ENCODE measurements at regions not wholly inside any gene's neighbourhood (a gene's known extent, or its start where the extent isn't known, plus 50 kb on each side); places are given as distances from the start of the nearest gene placed in this dataset.

DNA sequence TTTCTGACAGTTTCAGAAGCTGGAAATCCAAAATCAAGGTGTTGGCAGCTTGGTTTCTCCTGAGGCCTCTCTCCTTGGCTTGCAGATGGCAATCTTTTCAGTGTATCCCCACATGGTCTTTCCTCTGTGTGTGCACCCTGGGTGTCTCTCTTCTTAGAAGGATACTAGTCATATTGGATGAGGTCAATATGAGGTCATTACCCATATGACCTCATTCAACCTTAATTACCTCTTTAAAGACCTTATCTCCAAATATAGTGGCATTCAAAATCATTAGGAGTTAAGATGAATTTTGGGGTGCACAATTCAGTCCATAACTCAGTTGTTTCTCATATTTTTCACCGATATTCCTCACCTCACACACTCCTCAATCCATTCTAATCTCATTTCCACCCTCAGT is 92.4 kb upstream of the TGM3 start:
- no peaks in the 10 kb centered on the region for H3K4me1 ChIP-seq (ENCODE audit: control insufficient read depth, insufficient read depth, low read length)
- no peaks in the 10 kb centered on the region for H3K9me3 ChIP-seq (ENCODE audit: control insufficient read depth, insufficient read depth, low read length)
- H3K27ac ChIP-seq (ENCODE audit: low read length), result no peak overlapping the region
- no peaks in the 10 kb centered on the region for H3K36me3 ChIP-seq (ENCODE audit: control insufficient read depth, insufficient read depth, low read length)
- no peak for DNase-seq (ENCODE audit: low read depth, low spot score)
- WGBS (ENCODE audit: insufficient coverage, insufficient read length), result 100% methylated on average over 1 of the region's 1 CpG
- H3K27me3 ChIP-seq (ENCODE audit: control insufficient read depth, insufficient read depth, low read length), result no peaks in the 10 kb centered on the region
- H3K4me3 ChIP-seq (ENCODE audit: low read length), result no peak overlapping the region

DNA sequence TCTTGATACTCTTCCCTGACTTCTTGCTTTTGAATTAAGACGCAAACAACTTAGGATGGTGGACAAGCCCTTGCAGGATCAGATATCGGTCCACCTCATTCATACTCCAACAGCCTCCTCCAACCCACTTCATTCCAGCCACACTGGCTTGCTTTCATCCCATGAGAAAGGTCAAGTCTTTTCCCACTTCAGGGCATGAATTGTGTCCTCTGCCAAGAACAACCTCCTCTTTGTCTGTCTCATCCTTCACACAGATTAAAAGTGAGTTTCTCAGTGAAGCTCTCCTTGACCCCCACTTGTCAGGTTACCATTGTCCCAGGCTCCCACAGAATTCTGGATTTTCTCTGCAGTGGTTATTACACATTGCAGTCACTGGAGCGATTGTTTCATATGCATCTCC is 91.8 kb upstream of the TGM3 start:
- Histone ChIP-seq H3K36me3 (ENCODE audit: control insufficient read depth, insufficient read depth, low read length) (no peaks in the 10 kb centered on the region), H3K4me3 (ENCODE audit: low read length) (no peak overlapping the region), H3K9me3 (ENCODE audit: control insufficient read depth, insufficient read depth, low read length) (no peaks in the 10 kb centered on the region), H3K27ac (ENCODE audit: low read length) (no peak overlapping the region), H3K4me1 (ENCODE audit: control insufficient read depth, insufficient read depth, low read length) (no peaks in the 10 kb centered on the region), H3K27me3 (ENCODE audit: control insufficient read depth, insufficient read depth, low read length) (no peaks in the 10 kb centered on the region)
- no CpG with 5 or more reads among the region's 3 CpGs for WGBS (ENCODE audit: insufficient coverage, insufficient read length)
- no peak for DNase-seq (ENCODE audit: low read depth, low spot score)

DNA sequence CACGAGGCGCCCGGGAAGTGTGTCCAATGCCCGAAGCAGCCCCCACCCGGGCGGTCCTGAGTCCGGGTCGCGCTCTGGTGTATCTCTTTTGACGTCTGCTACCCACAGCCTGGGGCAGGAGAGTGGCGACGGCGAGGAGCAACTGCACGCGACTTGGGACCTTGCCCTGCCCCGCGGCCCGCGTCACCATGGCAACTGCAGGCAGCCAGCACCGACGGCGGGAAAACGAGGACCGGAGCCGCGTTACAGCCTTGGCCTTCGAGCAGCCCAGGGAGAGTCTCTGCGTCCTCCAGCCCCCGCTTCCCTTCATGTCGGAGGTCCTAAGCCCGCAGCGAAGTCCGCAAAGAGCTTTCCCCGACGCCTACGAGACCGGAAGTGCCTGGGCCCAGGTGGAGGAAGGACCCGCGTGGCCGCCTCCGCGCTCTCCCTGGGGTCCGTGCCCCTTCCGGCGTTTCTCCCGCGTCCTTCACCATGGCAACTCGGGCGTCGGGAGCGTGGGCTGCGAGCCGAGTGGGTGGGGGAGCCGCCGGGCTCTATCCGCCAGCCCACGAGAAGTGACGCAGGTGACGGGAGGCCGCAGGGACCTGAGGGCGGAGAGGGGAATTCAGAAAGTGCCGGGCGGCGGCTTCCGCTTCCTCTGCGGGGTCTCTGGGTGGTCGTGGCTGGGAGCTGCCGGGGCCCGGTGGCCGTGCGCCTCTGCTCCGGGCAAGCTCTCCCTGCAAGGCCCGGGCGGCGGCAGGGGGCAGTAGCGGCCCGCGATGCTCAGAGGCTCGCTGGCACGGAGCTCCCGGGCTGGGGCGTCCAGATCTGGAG is 88.6 kb upstream of the TGM3 start:
- peak overlapping the region; percentile 67; the same call in 1 of the 2 replicates for H3K4me3 ChIP-seq (ENCODE audit: low read length)
- no peak overlapping the region for H3K27ac ChIP-seq (ENCODE audit: low read length)
- H3K4me1 ChIP-seq (ENCODE audit: control insufficient read depth, insufficient read depth, low read length), result no peaks in the 10 kb centered on the region
- no peaks in the 10 kb centered on the region for H3K36me3 ChIP-seq (ENCODE audit: control insufficient read depth, insufficient read depth, low read length)
- WGBS (ENCODE audit: insufficient coverage, insufficient read length), result no CpG with 5 or more reads among the region's 82 CpGs
- H3K27me3 ChIP-seq (ENCODE audit: control insufficient read depth, insufficient read depth, low read length), result no peaks in the 10 kb centered on the region
- peak; percentile 41 for DNase-seq (ENCODE audit: low read depth, low spot score)
- no peaks in the 10 kb centered on the region for H3K9me3 ChIP-seq (ENCODE audit: control insufficient read depth, insufficient read depth, low read length)

DNA sequence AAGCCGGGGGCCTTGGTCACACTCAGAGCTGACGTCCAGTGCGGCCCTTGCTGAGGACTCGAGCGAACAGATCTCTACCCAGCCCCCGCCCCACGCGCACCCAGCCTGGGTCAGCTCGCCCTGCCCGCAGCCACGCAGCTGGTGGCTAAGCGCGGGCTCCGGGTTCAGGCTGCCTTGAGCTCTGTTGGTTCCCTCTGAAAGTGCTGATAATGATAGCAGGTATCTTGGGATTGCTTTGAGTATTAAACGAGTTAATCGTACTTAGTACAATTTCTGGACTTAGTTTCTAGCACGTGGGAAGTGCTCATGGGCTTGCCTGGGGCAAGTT is 88.1 kb upstream of the TGM3 start:
- Histone ChIP-seq H3K4me3 (ENCODE audit: low read length) (peak overlapping the region; percentile 67; the same call in 1 of the 2 replicates), H3K4me1 (ENCODE audit: control insufficient read depth, insufficient read depth, low read length) (no peaks in the 10 kb centered on the region), H3K27ac (ENCODE audit: low read length) (no peak overlapping the region), H3K9me3 (ENCODE audit: control insufficient read depth, insufficient read depth, low read length) (no peaks in the 10 kb centered on the region), H3K36me3 (ENCODE audit: control insufficient read depth, insufficient read depth, low read length) (no peaks in the 10 kb centered on the region), H3K27me3 (ENCODE audit: control insufficient read depth, insufficient read depth, low read length) (no peaks in the 10 kb centered on the region)
- no peak for DNase-seq (ENCODE audit: low read depth, low spot score)
- no CpG with 5 or more reads among the region's 17 CpGs for WGBS (ENCODE audit: insufficient coverage, insufficient read length)

DNA sequence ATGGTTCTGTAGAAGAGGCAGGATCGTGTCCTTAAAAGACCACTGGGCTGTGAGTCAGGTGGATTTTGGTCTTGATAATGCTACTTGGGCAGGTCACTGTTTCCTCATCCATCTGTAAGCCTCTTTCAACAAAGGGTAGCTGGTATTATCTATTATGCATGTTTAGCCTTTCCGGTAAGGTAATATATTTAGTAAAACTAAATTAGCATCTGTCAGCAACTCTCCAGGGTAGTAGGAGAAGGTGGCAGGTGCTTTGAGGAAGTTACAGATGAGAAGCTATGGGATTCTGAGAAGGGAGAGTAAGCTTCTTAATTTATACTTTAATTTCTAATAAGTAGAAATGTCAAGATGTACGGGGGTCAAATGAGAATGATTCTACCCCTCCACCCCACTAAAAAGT is 86.9 kb upstream of the TGM3 start:
- Histone ChIP-seq H3K4me3 (ENCODE audit: low read length) (no peak overlapping the region), H3K9me3 (ENCODE audit: control insufficient read depth, insufficient read depth, low read length) (no peaks in the 10 kb centered on the region), H3K4me1 (ENCODE audit: control insufficient read depth, insufficient read depth, low read length) (no peaks in the 10 kb centered on the region), H3K36me3 (ENCODE audit: control insufficient read depth, insufficient read depth, low read length) (no peaks in the 10 kb centered on the region), H3K27ac (ENCODE audit: low read length) (no peak overlapping the region), H3K27me3 (ENCODE audit: control insufficient read depth, insufficient read depth, low read length) (no peaks in the 10 kb centered on the region)
- WGBS (ENCODE audit: insufficient coverage, insufficient read length), result no CpG with 5 or more reads among the region's 3 CpGs
- DNase-seq (ENCODE audit: low read depth, low spot score), result no peak

DNA sequence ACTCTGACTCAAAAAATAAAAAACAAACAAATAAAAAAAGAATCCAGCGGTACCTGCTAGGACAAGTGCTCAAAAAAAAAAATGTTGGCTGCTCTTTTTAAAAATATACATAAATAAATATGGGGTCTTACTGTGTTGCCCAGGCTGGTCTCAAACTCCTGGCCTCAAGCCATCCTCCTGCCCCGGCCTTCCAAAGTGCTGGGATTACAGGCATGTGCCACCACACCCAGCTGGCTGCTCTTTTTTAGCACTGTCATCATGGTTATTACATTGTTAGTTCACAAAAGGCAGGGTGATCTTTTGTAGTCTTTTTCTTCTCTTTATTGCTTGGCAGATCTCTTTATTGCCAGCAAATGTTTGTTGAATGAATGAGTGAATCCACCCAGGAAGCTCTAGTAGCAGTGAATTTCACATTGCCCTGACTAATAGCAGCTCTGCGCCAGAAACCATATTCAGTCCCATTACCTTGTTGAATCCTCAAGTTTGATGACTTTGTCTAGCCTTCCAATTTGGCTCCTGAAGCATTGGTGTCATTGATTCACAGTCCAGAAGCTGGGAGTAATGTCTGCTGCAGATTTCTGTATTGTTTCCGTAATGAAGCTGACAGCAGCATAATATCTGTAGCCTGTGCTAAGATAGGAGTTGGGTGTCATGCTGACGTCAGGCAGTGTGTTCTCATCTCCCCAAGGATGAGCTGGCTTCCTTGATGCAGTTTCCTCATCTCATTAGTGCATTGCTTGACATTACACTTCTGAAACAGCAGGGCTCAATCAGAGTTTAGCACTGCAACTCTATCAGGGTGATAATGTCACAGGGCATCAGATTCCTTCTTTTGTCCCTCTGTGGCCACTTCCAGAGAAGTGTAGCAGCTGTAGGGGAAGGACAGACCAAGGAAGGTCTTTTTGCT is 84.9 kb upstream of the TGM3 start:
- H3K4me3 ChIP-seq (ENCODE audit: low read length), result no peak overlapping the region
- H3K27ac ChIP-seq (ENCODE audit: low read length), result no peak overlapping the region
- H3K36me3 ChIP-seq (ENCODE audit: control insufficient read depth, insufficient read depth, low read length), result no peaks in the 10 kb centered on the region
- H3K27me3 ChIP-seq (ENCODE audit: control insufficient read depth, insufficient read depth, low read length), result no peaks in the 10 kb centered on the region
- no CpG with 5 or more reads among the region's 5 CpGs for WGBS (ENCODE audit: insufficient coverage, insufficient read length)
- H3K9me3 ChIP-seq (ENCODE audit: control insufficient read depth, insufficient read depth, low read length), result no peaks in the 10 kb centered on the region
- no peaks in the 10 kb centered on the region for H3K4me1 ChIP-seq (ENCODE audit: control insufficient read depth, insufficient read depth, low read length)
- DNase-seq (ENCODE audit: low read depth, low spot score), result no peak

DNA sequence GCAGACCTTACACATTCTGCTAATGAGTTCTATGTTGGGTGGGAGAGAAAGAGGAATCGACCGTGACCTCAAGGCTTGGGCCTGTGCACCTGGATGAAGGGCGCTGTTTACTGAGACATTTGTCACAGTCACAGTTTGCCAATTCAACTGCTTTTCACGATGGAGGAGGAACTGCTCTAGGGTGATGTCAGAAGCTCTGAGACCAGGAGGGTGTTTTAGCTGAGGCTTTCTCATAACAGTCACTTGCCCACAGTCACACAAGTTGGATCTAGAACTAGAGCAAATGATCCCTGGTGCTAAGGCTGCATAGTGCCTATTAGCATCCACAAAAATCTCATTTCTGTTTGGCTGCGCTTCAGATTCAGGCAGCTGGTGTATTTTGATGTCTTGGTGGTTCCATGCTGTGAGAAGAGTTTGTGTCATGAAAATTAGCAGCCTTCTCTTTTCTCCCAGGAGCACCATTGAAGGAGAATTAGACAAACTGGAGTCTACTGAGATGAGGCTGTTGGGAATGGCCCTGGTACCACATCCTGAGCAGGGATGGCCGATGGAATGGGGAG is 83.3 kb upstream of the TGM3 start:
- Histone ChIP-seq H3K36me3 (ENCODE audit: control insufficient read depth, insufficient read depth, low read length) (no peaks in the 10 kb centered on the region), H3K4me1 (ENCODE audit: control insufficient read depth, insufficient read depth, low read length) (no peaks in the 10 kb centered on the region), H3K4me3 (ENCODE audit: low read length) (no peak overlapping the region), H3K27ac (ENCODE audit: low read length) (no peak overlapping the region), H3K9me3 (ENCODE audit: control insufficient read depth, insufficient read depth, low read length) (no peaks in the 10 kb centered on the region), H3K27me3 (ENCODE audit: control insufficient read depth, insufficient read depth, low read length) (no peaks in the 10 kb centered on the region)
- WGBS (ENCODE audit: insufficient coverage, insufficient read length), result no CpG with 5 or more reads among the region's 6 CpGs
- DNase-seq (ENCODE audit: low read depth, low spot score), result no peak

DNA sequence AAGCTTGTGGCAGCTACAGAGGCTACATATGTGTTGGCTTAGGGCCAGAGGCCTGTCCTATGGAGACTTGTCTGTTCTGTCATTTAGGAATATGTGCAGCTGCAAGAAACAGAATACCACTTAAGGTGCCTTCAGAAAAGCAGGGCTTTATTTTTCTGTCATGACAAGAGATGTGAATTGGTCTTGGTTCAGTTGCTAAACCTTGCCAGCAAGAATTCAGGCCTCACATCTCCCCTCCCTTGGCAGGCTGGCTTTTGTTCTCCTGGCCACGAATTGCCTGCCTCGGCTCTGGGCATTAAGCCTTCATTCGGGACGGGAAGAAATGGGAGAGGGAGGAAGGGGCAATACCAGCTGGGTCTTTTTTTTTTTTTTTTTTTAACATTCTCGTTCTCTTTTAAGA is 82.4 kb upstream of the TGM3 start:
- Histone ChIP-seq H3K27ac (ENCODE audit: low read length) (no peak overlapping the region), H3K9me3 (ENCODE audit: control insufficient read depth, insufficient read depth, low read length) (no peaks in the 10 kb centered on the region), H3K4me3 (ENCODE audit: low read length) (no peak overlapping the region), H3K27me3 (ENCODE audit: control insufficient read depth, insufficient read depth, low read length) (no peaks in the 10 kb centered on the region), H3K4me1 (ENCODE audit: control insufficient read depth, insufficient read depth, low read length) (no peaks in the 10 kb centered on the region), H3K36me3 (ENCODE audit: control insufficient read depth, insufficient read depth, low read length) (no peaks in the 10 kb centered on the region)
- DNase-seq (ENCODE audit: low read depth, low spot score), result no peak
- no CpG with 5 or more reads among the region's 5 CpGs for WGBS (ENCODE audit: insufficient coverage, insufficient read length)

DNA sequence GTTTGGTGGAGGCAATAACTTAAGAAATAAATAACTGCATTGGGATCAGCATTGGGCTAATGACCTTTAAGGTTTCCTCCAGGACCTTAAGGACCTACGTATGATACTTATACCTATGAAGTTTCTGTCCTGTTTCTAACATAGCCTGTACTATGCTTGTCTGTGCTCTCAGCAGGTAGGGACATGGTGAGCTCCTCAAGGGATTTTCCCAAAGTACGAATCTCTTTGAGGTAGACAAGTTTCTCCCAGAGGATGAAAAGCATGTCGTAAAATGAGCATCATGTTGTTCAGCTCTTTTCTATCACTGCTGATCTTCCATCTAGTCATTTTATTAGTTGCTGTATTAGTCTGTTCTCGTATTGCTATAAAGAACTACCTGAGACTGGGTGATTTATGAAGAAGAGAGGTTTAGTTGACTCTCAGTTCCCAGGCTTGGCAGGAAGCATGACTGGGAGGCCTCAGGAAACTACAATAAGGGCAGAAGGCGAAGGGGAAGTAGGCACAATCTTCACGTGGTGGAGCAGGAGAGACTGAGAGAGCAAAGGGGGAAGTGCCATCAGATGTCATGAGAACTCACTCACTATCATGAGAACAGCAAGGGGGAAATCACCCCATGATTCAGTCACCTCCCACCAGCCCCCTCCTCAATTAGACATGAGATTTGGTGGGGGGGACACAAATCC is 77.8 kb upstream of the TGM3 start:
- no peaks in the 10 kb centered on the region for H3K9me3 ChIP-seq (ENCODE audit: control insufficient read depth, insufficient read depth, low read length)

DNA sequence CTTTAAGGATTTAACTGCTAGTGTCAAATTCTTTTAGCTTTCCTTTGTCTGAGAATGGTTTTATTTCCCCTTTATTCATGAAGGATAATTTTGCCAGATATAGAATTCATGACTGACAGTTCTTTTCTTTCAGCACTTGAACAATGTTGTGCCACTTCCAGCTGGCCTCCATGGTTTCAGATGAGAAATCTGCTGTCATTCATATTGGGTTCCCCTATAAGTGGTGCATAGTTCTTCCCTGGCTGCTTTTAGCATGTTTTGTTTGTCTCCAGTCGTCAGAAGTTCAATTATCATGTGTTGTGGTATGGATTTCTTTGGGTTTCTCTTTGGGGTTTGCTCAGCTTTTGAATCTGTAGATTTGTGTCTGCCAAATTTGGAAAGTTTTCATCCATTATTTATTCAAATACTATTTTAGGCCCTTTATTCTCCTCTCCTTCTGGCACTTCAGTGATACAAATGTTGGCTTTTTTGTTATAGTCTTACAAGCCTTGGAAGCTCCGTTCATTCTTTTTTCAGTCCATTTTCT is 76.3 kb upstream of the TGM3 start:
- no peaks in the 10 kb centered on the region for H3K4me1 ChIP-seq (ENCODE audit: control insufficient read depth, insufficient read depth, low read length)
- no peak overlapping the region for H3K27ac ChIP-seq (ENCODE audit: low read length)
- H3K27me3 ChIP-seq (ENCODE audit: control insufficient read depth, insufficient read depth, low read length), result no peaks in the 10 kb centered on the region
- H3K9me3 ChIP-seq (ENCODE audit: control insufficient read depth, insufficient read depth, low read length), result no peaks in the 10 kb centered on the region
- no peaks in the 10 kb centered on the region for H3K36me3 ChIP-seq (ENCODE audit: control insufficient read depth, insufficient read depth, low read length)
- H3K4me3 ChIP-seq (ENCODE audit: low read length), result no peak overlapping the region
- no CpG with 5 or more reads among the region's 2 CpGs for WGBS (ENCODE audit: insufficient coverage, insufficient read length)
- no peak for DNase-seq (ENCODE audit: low read depth, low spot score)

More for the DNA sequence above, 77.8 kb upstream of the TGM3 start:
- no CpG with 5 or more reads among the region's 6 CpGs for WGBS (ENCODE audit: insufficient coverage, insufficient read length)
- no peak for DNase-seq (ENCODE audit: low read depth, low spot score)
- Histone ChIP-seq H3K4me3 (ENCODE audit: low read length) (no peak overlapping the region), H3K4me1 (ENCODE audit: control insufficient read depth, insufficient read depth, low read length) (no peaks in the 10 kb centered on the region), H3K27me3 (ENCODE audit: control insufficient read depth, insufficient read depth, low read length) (no peaks in the 10 kb centered on the region), H3K36me3 (ENCODE audit: control insufficient read depth, insufficient read depth, low read length) (no peaks in the 10 kb centered on the region), H3K27ac (ENCODE audit: low read length) (no peak overlapping the region)

Data from iPS DF 6.9 (cell line).